NCI-H226 (cell line): ENCODE measurements at regions not wholly inside any gene's neighbourhood (a gene's known extent, or its start where the extent isn't known, plus 50 kb on each side); places are given as distances from the start of the nearest gene placed in this dataset.
"Not testable (repeated sequence)": the region's sequence is repeated elsewhere in the genome, so short reads cannot be mapped to it uniquely, and the experiment has no call there.

Source experiments
- DNase-seq: peaks from one replicate; pipeline ENCODE4 v3.0.0-alpha.2; 2015

GRCh38 chr9:105984714-105985113 lies 290.4 kb downstream of the TMEM38B start:
- DNase-seq, result no peak

GRCh38 chr9:105993116-105993854 lies 298.9 kb downstream of the TMEM38B start:
- no peak for DNase-seq

GRCh38 chr9:105993921-105994715 lies 299.8 kb downstream of the TMEM38B start:
- DNase-seq, result no peak

- DNase-seq, result no peak
Observed at GRCh38 chr9:105994970-105995369, 300.6 kb downstream of the TMEM38B start.

- DNase-seq, result no peak
Observed at GRCh38 chr9:106017198-106017740, 322.9 kb downstream of the TMEM38B start.

GRCh38 chr9:106019039-106019680 lies 324.8 kb downstream of the TMEM38B start:
- no peak for DNase-seq

- DNase-seq, result no peak
Observed at GRCh38 chr9:106019702-106020101, 325.4 kb downstream of the TMEM38B start.

GRCh38 chr9:106020186-106020585 lies 325.8 kb downstream of the TMEM38B start:
- DNase-seq, result no peak

- DNase-seq, result no peak
Observed at GRCh38 chr9:106023455-106023854, 329.1 kb downstream of the TMEM38B start.

- no peak for DNase-seq
Observed at GRCh38 chr9:106025453-106025852, 331.1 kb downstream of the TMEM38B start.

GRCh38 chr9:106030146-106030545 lies 335.8 kb downstream of the TMEM38B start:
- DNase-seq, result not testable (repeated sequence)

GRCh38 chr9:106032978-106033377 lies 338.6 kb downstream of the TMEM38B start:
- DNase-seq, result no peak

- DNase-seq, result no peak
Observed at GRCh38 chr9:106035806-106036205, 341.5 kb downstream of the TMEM38B start.

- DNase-seq, result no peak
Observed at GRCh38 chr9:106038266-106039001, 344.1 kb downstream of the TMEM38B start.

- DNase-seq, result no peak
Observed at GRCh38 chr9:106039151-106039935, 345.0 kb downstream of the TMEM38B start.

- DNase-seq, result not testable (repeated sequence)
Observed at GRCh38 chr9:106041920-106042319, 347.6 kb downstream of the TMEM38B start.

GRCh38 chr9:106051545-106051944 lies 357.2 kb downstream of the TMEM38B start:
- DNase-seq, result no peak

GRCh38 chr9:106052166-106052565 lies 357.8 kb downstream of the TMEM38B start:
- no peak for DNase-seq

GRCh38 chr9:106052735-106053134 lies 358.4 kb downstream of the TMEM38B start:
- DNase-seq, result no peak

- no peak for DNase-seq
Observed at GRCh38 chr9:106056328-106056727, 362.0 kb downstream of the TMEM38B start.

GRCh38 chr9:106058460-106058859 lies 364.1 kb downstream of the TMEM38B start:
- no peak for DNase-seq

- DNase-seq, result no peak
Observed at GRCh38 chr9:106059886-106060285, 365.5 kb downstream of the TMEM38B start.
